GM12891 (cell line): ENCODE measurements at regions not wholly inside any gene's neighbourhood (a gene's known extent, or its start where the extent isn't known, plus 50 kb on each side); places are given as distances from the start of the nearest gene placed in this dataset.

Source experiments
- POLR2A ChIP-seq: IDR thresholded peaks from 2 replicates; pipeline ENCODE4 v1.6.1; 2011; ENCODE audit warnings: low read depth, low read length, control low read depth
- POLR2AphosphoS5 ChIP-seq: IDR thresholded peaks from 2 replicates; pipeline ENCODE4 v1.6.1; 2011; ENCODE audit warnings: low read depth, low read length, control low read depth

GRCh38 chr2:134170700-134171099 is 83.2 kb upstream of the MGAT5 start:
- TF ChIP-seq POLR2AphosphoS5 (no peak), POLR2A (no peak)
